Endodermal cell (in vitro differentiated cells): ENCODE measurements at regions not wholly inside any gene's neighbourhood (a gene's known extent, or its start where the extent isn't known, plus 50 kb on each side); places are given as distances from the start of the nearest gene placed in this dataset.

Source experiments
- DNase-seq: peaks from one replicate; pipeline ENCODE4 v3.0.0-alpha.2; 2017
- H3K27ac ChIP-seq: 2 replicates; pipeline ENCODE4 v1.5.1; 2013; ENCODE audit warnings: mild to moderate bottlenecking, low read depth, low read length, moderate library complexity
- H3K27me3 ChIP-seq: 2 replicates; pipeline ENCODE4 v1.6.1; 2013; ENCODE audit warnings: mild to moderate bottlenecking, low read length, moderate library complexity; ENCODE audit not compliant: insufficient read depth, control insufficient read depth, poor library complexity, severe bottlenecking
- H3K36me3 ChIP-seq: 2 replicates; pipeline ENCODE4 v1.7.0; 2013; ENCODE audit warnings: mild to moderate bottlenecking, low read length, moderate library complexity; ENCODE audit not compliant: control insufficient read depth, insufficient read depth
- H3K4me1 ChIP-seq: one replicate; pipeline ENCODE4 v1.7.0; 2013; ENCODE audit warnings: low read length; ENCODE audit not compliant: control insufficient read depth, insufficient read depth
- H3K4me3 ChIP-seq: 2 replicates; pipeline ENCODE4 v1.5.1; 2013; ENCODE audit warnings: mild to moderate bottlenecking, low read length, moderate library complexity
- H3K9ac ChIP-seq: 2 replicates; pipeline ENCODE4 v1.6.1; 2013; ENCODE audit warnings: mild to moderate bottlenecking, low read length, moderate library complexity; ENCODE audit not compliant: poor library complexity, severe bottlenecking; ENCODE audit errors: extremely low read depth
- H3K9me3 ChIP-seq: 2 replicates; pipeline ENCODE4 v1.6.1; 2013; ENCODE audit warnings: mild to moderate bottlenecking, low read length, moderate library complexity; ENCODE audit not compliant: control insufficient read depth
- H3K27ac Mint-ChIP-seq: 2 replicates; pipeline ENCODE4 v1.8.0; 2020; ENCODE audit warnings: mixed read lengths
- H3K27me3 Mint-ChIP-seq: 2 replicates; pipeline ENCODE4 v1.8.0; 2021; ENCODE audit warnings: mild to moderate bottlenecking, mixed read lengths; ENCODE audit not compliant: insufficient read depth
- H3K36me3 Mint-ChIP-seq: 2 replicates; pipeline ENCODE4 v1.8.0; 2020; ENCODE audit warnings: low read depth, mixed read lengths
- H3K4me1 Mint-ChIP-seq: 2 replicates; pipeline ENCODE4 v1.8.0; 2020; ENCODE audit warnings: mixed read lengths
- H3K4me3 Mint-ChIP-seq: 2 replicates; pipeline ENCODE4 v1.8.0; 2020; ENCODE audit warnings: mild to moderate bottlenecking, moderate library complexity, mixed read lengths
- H3K9me3 Mint-ChIP-seq: 2 replicates; pipeline ENCODE4 v1.8.0; 2020; ENCODE audit warnings: mild to moderate bottlenecking, mixed read lengths
- CTCF ChIP-seq: fragments of 200-600 bp; sonication (generic); conservative IDR thresholded peaks from 2 replicates; pipeline ENCODE4 v1.5.0; 2021; ENCODE audit warnings: antibody characterized with exemption, mild to moderate bottlenecking
- WGBS, 2 experiments: methylation state at CpG; one replicate each; pipeline versions ENCODE4 v1.1.5 to v1.1.7; 2013; ENCODE audit warnings: missing lambda C conversion rate in 2 of 2, mixed read lengths in 1 of 2; ENCODE audit not compliant: insufficient coverage in 1 of 2, insufficient read length in 1 of 2; 5-methylcytosine and 5-hydroxymethylcytosine counted together

- no peak for TF ChIP-seq CTCF
- H3K27ac Mint-ChIP-seq: no peak overlapping the region
- no peaks in the 10 kb centered on the region for H3K4me1 ChIP-seq
- H3K27me3 Mint-ChIP-seq: no peaks in the 10 kb centered on the region
- no peak overlapping the region for H3K4me3 ChIP-seq
- no peaks in the 10 kb centered on the region for H3K9me3 Mint-ChIP-seq
- DNase-seq: no peak
- H3K27me3 ChIP-seq: no peaks in the 10 kb centered on the region
- no peak overlapping the region for H3K27ac ChIP-seq
- no peaks in the 10 kb centered on the region for H3K36me3 ChIP-seq
- H3K4me1 Mint-ChIP-seq: no peaks in the 10 kb centered on the region
- H3K9ac ChIP-seq: no peak overlapping the region
- H3K36me3 Mint-ChIP-seq: no peaks in the 10 kb centered on the region
- H3K9me3 ChIP-seq: no peaks in the 10 kb centered on the region
- H3K4me3 Mint-ChIP-seq: no peak overlapping the region
These were observed 817.8 kb downstream of the LRFN5 start for GRCh38 chr14:42424501-42424900.

GRCh38 chr14:42421377-42422078 is 814.9 kb downstream of the LRFN5 start:
- no peak overlapping the region for H3K9ac ChIP-seq
- 94% methylated on average over 2 to 4 of the region's 4 CpGs for WGBS, 2 experiments
- Mint-ChIP-seq H3K27ac (no peak overlapping the region), H3K36me3 (no peaks in the 10 kb centered on the region), H3K9me3 (no peaks in the 10 kb centered on the region), H3K4me3 (no peak overlapping the region), H3K4me1 (no peaks in the 10 kb centered on the region), H3K27me3 (no peaks in the 10 kb centered on the region)
- H3K27ac ChIP-seq: no peak overlapping the region
- no peak for DNase-seq
- H3K4me3 ChIP-seq: no peak overlapping the region
- H3K9me3 ChIP-seq: no peaks in the 10 kb centered on the region
- TF ChIP-seq CTCF: no peak
- no peaks in the 10 kb centered on the region for H3K27me3 ChIP-seq
- H3K36me3 ChIP-seq: no peaks in the 10 kb centered on the region
- H3K4me1 ChIP-seq: no peaks in the 10 kb centered on the region

GRCh38 chr14:42420071-42420470 is 813.4 kb downstream of the LRFN5 start:
- H3K27ac ChIP-seq: no peak overlapping the region

More at GRCh38 chr14:42420071-42420470, 813.4 kb downstream of the LRFN5 start:
- H3K36me3 Mint-ChIP-seq: no peaks in the 10 kb centered on the region
- peaks cover 1% of the 10 kb centered on the region for H3K4me1 Mint-ChIP-seq
- no peak overlapping the region for H3K27ac Mint-ChIP-seq
- Histone ChIP-seq H3K27me3 (no peaks in the 10 kb centered on the region), H3K9ac (no peak overlapping the region), H3K4me1 (no peaks in the 10 kb centered on the region), H3K4me3 (no peak overlapping the region), H3K9me3 (no peaks in the 10 kb centered on the region), H3K36me3 (no peaks in the 10 kb centered on the region)
- H3K27me3 Mint-ChIP-seq: no peaks in the 10 kb centered on the region
- WGBS, 2 experiments: no CpG with 5 or more reads among the region's 1 CpG
- no peaks in the 10 kb centered on the region for H3K9me3 Mint-ChIP-seq
- TF ChIP-seq CTCF: no peak
- no peak for DNase-seq
- no peak overlapping the region for H3K4me3 Mint-ChIP-seq
